ENCODE measurements at regions not wholly inside any gene's neighbourhood (a gene's known extent, or its start where the extent isn't known, plus 50 kb on each side); places are given as distances from the start of the nearest gene placed in this dataset.
A peak's percentile ranks its signal among the peaks of the same experiment; 100 is the strongest.

DNA sequence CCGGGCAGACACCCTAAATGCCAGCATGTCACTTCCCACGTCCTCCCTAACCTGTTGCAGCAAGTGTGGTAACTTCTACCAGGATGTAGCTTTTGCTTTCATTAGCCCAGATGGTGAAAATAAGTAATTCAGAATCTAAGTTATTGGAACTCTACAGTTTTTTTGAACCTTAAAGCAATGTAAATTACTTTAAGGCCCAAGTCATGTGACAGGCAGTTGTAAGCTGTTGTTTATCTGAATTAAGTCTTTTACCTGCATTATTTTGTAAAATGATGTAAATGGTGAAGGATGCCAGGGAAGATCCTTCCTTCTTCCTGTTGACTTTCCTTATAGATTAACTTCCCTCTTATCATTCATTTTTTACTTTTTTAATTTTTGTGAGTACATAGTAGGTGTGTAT, 670.2 kb downstream of the SEMA5A start:
- Mint-ChIP-seq H3K9me3 (no peaks in the 10 kb centered on the region), H3K4me1 (no peaks in the 10 kb centered on the region), H3K4me3 (no peak overlapping the region), H3K36me3 (ENCODE audit: low read depth) (no peaks in the 10 kb centered on the region), H3K27ac (no peak overlapping the region), H3K27me3 (no peaks in the 10 kb centered on the region)
- DNase-seq = no peak
- intact Hi-C loops (cut with micrococcal nuclease) = no loop called here

- Mint-ChIP-seq H3K27ac (no peak overlapping the region), H3K4me1 (no peaks in the 10 kb centered on the region), H3K27me3 (no peaks in the 10 kb centered on the region), H3K36me3 (ENCODE audit: low read depth) (no peaks in the 10 kb centered on the region), H3K9me3 (peaks cover 4% of the 10 kb centered on the region), H3K4me3 (no peak overlapping the region)
- no peak for DNase-seq
- intact Hi-C loops (cut with micrococcal nuclease) = no loop called here
Observed at GRCh38 chr5:8879248-8879647, 666.6 kb downstream of the SEMA5A start.

DNA sequence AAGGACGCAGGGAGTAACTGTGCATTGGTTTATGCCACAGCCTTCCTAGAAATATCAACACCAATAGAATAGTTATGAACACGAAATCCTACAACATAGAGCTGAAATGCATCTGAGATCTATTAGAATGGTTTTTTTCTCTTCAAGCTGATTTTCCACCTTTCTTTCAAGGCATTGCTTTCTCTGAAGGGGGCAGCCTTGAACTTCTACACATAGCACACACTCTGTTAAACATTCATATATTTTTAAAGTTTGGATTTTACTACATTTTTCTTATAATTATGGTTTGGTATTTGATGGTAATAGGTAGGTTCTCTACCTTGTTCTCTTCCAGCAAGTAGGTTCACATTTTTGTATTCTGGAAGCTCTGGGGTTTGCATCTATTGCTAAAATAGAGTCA, 661.8 kb downstream of the SEMA5A start:
- H3K27me3 Mint-ChIP-seq = no peaks in the 10 kb centered on the region
- peaks cover 4% of the 10 kb centered on the region for H3K9me3 Mint-ChIP-seq
- intact Hi-C loops (cut with micrococcal nuclease) = no loop called here
- no peak for DNase-seq
- no peak overlapping the region for H3K4me3 Mint-ChIP-seq
- no peaks in the 10 kb centered on the region for H3K4me1 Mint-ChIP-seq
- H3K27ac Mint-ChIP-seq = no peak overlapping the region
- no peaks in the 10 kb centered on the region for H3K36me3 Mint-ChIP-seq (ENCODE audit: low read depth)

GRCh38 chr5:8892926-8893325, 652.9 kb downstream of the SEMA5A start:
- Mint-ChIP-seq H3K4me1 (no peaks in the 10 kb centered on the region), H3K9me3 (peaks cover 8% of the 10 kb centered on the region), H3K27me3 (no peaks in the 10 kb centered on the region), H3K36me3 (ENCODE audit: low read depth) (no peaks in the 10 kb centered on the region), H3K27ac (no peak overlapping the region), H3K4me3 (no peak overlapping the region)
- DNase-seq = no peak
- intact Hi-C loops (cut with micrococcal nuclease) = no loop called here

DNA sequence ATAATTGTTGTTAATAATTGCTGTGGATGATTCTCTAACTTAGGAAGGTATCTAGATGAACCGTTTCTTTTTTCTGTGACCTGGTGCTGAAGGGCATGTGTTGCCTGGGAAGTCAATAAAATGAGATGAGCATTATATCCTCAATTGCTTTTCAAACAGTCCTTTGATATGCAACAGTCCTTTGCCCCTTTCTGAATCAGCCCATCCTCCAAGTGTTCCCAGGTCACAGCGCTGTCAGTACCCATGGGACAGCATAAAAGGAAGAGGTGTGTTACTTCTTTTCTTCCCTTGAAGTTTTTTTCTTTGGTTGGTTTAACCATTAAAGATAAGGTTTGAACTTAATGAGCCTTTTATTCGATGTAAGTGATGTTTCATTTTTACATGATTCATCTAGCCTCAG, 651.8 kb downstream of the SEMA5A start:
- H3K4me1 Mint-ChIP-seq = no peaks in the 10 kb centered on the region
- no peaks in the 10 kb centered on the region for H3K27me3 Mint-ChIP-seq
- no peak for DNase-seq
- intact Hi-C loops (cut with micrococcal nuclease) = no loop called here
- H3K36me3 Mint-ChIP-seq (ENCODE audit: low read depth) = no peaks in the 10 kb centered on the region
- H3K4me3 Mint-ChIP-seq = no peak overlapping the region
- peaks cover 8% of the 10 kb centered on the region for H3K9me3 Mint-ChIP-seq
- H3K27ac Mint-ChIP-seq = no peak overlapping the region

DNA sequence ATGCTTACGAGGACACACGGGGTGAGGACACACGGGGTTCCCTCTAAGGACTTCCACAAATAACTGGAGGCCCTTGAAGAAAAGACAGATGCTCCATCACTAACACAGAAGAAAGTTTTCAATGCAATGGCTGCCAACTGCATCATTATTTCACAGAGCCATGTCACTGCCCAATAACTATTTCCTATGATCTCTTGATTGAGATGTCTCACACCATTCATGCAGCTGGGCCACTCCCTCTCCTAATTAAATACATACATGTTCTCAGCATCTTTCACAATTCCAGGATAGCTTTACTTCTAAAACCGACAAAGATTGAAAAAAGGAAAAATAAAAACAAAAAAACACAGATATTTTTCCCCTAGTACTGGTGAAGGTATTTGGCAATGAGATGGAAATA, 650.8 kb downstream of the SEMA5A start:
- H3K9me3 Mint-ChIP-seq = peaks cover 8% of the 10 kb centered on the region

GRCh38 chr5:8895599-8895998, 650.3 kb downstream of the SEMA5A start:
- H3K27ac Mint-ChIP-seq = no peak overlapping the region
- DNase-seq = no peak
- no peaks in the 10 kb centered on the region for H3K27me3 Mint-ChIP-seq
- intact Hi-C loops (cut with micrococcal nuclease) = no loop called here
- H3K36me3 Mint-ChIP-seq (ENCODE audit: low read depth) = no peaks in the 10 kb centered on the region
- H3K4me3 Mint-ChIP-seq = no peak overlapping the region
- H3K4me1 Mint-ChIP-seq = no peaks in the 10 kb centered on the region
- H3K9me3 Mint-ChIP-seq = peaks cover 8% of the 10 kb centered on the region

More for the DNA sequence above, 650.8 kb downstream of the SEMA5A start:
- no peak for DNase-seq
- intact Hi-C loops (cut with micrococcal nuclease) = no loop called here
- Mint-ChIP-seq H3K27me3 (no peaks in the 10 kb centered on the region), H3K4me3 (no peak overlapping the region), H3K27ac (no peak overlapping the region), H3K4me1 (no peaks in the 10 kb centered on the region), H3K36me3 (ENCODE audit: low read depth) (no peaks in the 10 kb centered on the region)

DNA sequence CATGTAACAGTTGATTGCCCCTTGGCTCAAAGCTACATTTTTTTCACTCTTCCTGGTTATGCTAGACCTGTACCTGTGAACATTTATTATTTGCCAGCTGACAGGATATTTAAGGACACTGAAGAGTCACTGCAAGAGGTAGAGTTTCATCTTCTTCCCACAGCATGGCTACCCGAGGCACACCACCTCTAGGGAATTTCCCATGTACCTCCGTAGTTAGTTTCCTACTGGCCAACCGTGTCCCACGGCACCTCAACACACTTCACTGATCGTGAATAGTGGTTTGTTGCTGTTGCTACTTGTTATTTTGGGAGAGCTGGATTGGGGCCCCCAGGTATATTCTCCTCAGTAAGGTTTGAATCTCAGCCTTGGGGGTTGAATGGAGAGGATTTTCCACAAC, 648.6 kb downstream of the SEMA5A start:
- H3K4me1 Mint-ChIP-seq = no peaks in the 10 kb centered on the region
- H3K27ac Mint-ChIP-seq = no peak overlapping the region
- no peaks in the 10 kb centered on the region for H3K27me3 Mint-ChIP-seq
- intact Hi-C loops (cut with micrococcal nuclease) = no loop called here
- DNase-seq = no peak
- peaks cover 6% of the 10 kb centered on the region for H3K9me3 Mint-ChIP-seq
- no peaks in the 10 kb centered on the region for H3K36me3 Mint-ChIP-seq (ENCODE audit: low read depth)
- no peak overlapping the region for H3K4me3 Mint-ChIP-seq

DNA sequence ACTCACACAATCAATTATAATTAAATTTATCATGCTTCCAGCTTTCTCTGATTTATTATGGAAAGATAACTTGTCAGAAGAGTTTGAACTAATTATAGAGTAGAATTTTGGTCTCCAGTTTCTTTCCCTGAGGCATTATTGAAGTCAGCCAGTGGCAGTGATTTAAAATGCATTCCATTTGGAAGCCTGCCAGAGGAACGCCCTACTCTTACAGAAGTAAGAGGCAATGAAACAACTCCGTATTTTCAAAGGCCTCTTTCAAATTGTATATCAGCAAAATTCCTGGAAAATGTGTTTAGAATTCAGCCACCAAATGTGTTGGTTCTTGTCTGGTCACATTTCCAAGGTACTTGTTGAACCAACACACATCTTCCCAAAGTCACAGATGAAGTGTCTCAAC, 640.9 kb downstream of the SEMA5A start:
- no peak overlapping the region for H3K27ac Mint-ChIP-seq
- H3K4me1 Mint-ChIP-seq = no peaks in the 10 kb centered on the region
- DNase-seq = no peak
- no peak overlapping the region for H3K4me3 Mint-ChIP-seq
- no peaks in the 10 kb centered on the region for H3K27me3 Mint-ChIP-seq
- intact Hi-C loops (cut with micrococcal nuclease) = no loop called here
- no peaks in the 10 kb centered on the region for H3K9me3 Mint-ChIP-seq
- no peaks in the 10 kb centered on the region for H3K36me3 Mint-ChIP-seq (ENCODE audit: low read depth)

- Mint-ChIP-seq H3K9me3 (no peaks in the 10 kb centered on the region), H3K36me3 (ENCODE audit: low read depth) (no peaks in the 10 kb centered on the region), H3K4me3 (no peak overlapping the region), H3K27ac (no peak overlapping the region), H3K4me1 (no peaks in the 10 kb centered on the region), H3K27me3 (no peaks in the 10 kb centered on the region)
- no peak for DNase-seq
- intact Hi-C loops (cut with micrococcal nuclease) = no loop called here
Observed at GRCh38 chr5:8906303-8906967, 639.4 kb downstream of the SEMA5A start.

GRCh38 chr5:8907168-8907868, 638.6 kb downstream of the SEMA5A start:
- no peaks in the 10 kb centered on the region for H3K9me3 Mint-ChIP-seq

GRCh38 chr5:8908055-8908683, 637.7 kb downstream of the SEMA5A start:
- peak; percentile 66 for DNase-seq
- no peak overlapping the region for H3K27ac Mint-ChIP-seq
- intact Hi-C loops (cut with micrococcal nuclease) = no loop called here
- H3K4me1 Mint-ChIP-seq = no peaks in the 10 kb centered on the region
- H3K4me3 Mint-ChIP-seq = no peak overlapping the region
- H3K36me3 Mint-ChIP-seq (ENCODE audit: low read depth) = no peaks in the 10 kb centered on the region
- H3K27me3 Mint-ChIP-seq = no peaks in the 10 kb centered on the region
- no peaks in the 10 kb centered on the region for H3K9me3 Mint-ChIP-seq

More at GRCh38 chr5:8907168-8907868, 638.6 kb downstream of the SEMA5A start:
- H3K36me3 Mint-ChIP-seq (ENCODE audit: low read depth) = no peaks in the 10 kb centered on the region
- no peak overlapping the region for H3K4me3 Mint-ChIP-seq
- no peaks in the 10 kb centered on the region for H3K27me3 Mint-ChIP-seq
- no peaks in the 10 kb centered on the region for H3K4me1 Mint-ChIP-seq
- no peak for DNase-seq
- intact Hi-C loops (cut with micrococcal nuclease) = no loop called here
- H3K27ac Mint-ChIP-seq = no peak overlapping the region

GRCh38 chr5:8912106-8912505, 633.8 kb downstream of the SEMA5A start:
- H3K4me1 Mint-ChIP-seq = no peaks in the 10 kb centered on the region
- no peaks in the 10 kb centered on the region for H3K36me3 Mint-ChIP-seq (ENCODE audit: low read depth)
- no peaks in the 10 kb centered on the region for H3K27me3 Mint-ChIP-seq
- no peak for DNase-seq
- H3K4me3 Mint-ChIP-seq = no peak overlapping the region
- no peaks in the 10 kb centered on the region for H3K9me3 Mint-ChIP-seq
- intact Hi-C loops (cut with micrococcal nuclease) = no loop called here
- no peak overlapping the region for H3K27ac Mint-ChIP-seq

DNA sequence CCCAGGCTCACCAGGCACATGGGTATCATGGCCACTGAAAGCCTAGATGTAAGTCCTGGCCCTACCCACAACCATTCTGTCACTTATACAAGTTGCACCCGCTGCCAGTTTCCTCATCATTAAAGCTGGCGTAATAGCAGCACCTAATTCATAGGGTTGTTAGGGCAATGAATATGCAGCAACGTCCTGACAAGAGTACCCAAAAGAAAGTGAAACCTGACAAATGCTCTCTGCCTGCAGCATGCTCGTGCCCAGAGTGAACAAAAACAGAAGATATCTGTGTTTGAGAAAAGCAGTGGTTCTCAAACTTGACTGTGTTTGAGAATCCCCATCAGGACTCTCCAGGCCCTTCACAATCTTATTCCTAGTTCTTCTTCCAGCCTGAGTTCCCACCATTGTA, 632.4 kb downstream of the SEMA5A start:
- intact Hi-C loops (cut with micrococcal nuclease) = no loop called here
- H3K27me3 Mint-ChIP-seq = no peaks in the 10 kb centered on the region
- no peak overlapping the region for H3K27ac Mint-ChIP-seq
- no peak for DNase-seq
- no peaks in the 10 kb centered on the region for H3K9me3 Mint-ChIP-seq
- H3K4me3 Mint-ChIP-seq = no peak overlapping the region
- no peaks in the 10 kb centered on the region for H3K36me3 Mint-ChIP-seq (ENCODE audit: low read depth)
- no peaks in the 10 kb centered on the region for H3K4me1 Mint-ChIP-seq
